HFF-Myc (cell line): ENCODE measurements at regions not wholly inside any gene's neighbourhood (a gene's known extent, or its start where the extent isn't known, plus 50 kb on each side); places are given as distances from the start of the nearest gene placed in this dataset.

Experiments
- DNase-seq: peaks from one replicate; pipeline ENCODE4 v3.0.0-alpha.2; 2011; ENCODE audit warnings: low read depth; ENCODE audit errors: extremely low read depth
- H3K4me3 ChIP-seq: replicated peaks from 2 replicates; pipeline ENCODE4 v1.5.1; 2011; ENCODE audit warnings: low read depth, mild to moderate bottlenecking, control low read depth, low read length
- CTCF ChIP-seq: IDR thresholded peaks from 2 replicates; pipeline ENCODE4 v1.5.1; 2012; ENCODE audit warnings: mild to moderate bottlenecking, low read depth, low read length, control low read depth; ENCODE audit errors: missing control alignments

DNA sequence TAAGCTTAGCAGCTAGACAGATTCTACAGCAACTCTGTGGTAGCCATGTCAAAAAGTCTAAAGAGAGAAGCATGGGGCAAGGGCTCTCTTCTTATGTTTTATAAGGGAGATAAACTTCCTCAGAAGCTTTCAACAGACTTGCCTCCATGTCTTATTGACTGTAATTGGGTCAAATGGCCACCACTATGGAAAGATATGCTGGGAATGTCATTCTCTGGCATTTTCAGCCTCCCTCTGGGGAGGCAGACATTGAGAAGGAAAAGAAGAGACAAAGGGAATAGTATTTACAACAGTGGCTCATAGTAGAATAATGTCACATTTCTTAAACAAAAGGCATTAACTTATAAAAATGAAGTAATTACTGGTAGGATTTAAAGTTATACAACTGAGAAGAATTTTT is 1964.5 kb upstream of the PIK3C3 start:
- no peak for TF ChIP-seq CTCF
- no peak overlapping the region for H3K4me3 ChIP-seq
- DNase-seq = no peak

GRCh38 chr18:39976771-39977170 is 1978.3 kb upstream of the PIK3C3 start:
- DNase-seq = no peak
- TF ChIP-seq CTCF = no peak
- no peak overlapping the region for H3K4me3 ChIP-seq

DNA sequence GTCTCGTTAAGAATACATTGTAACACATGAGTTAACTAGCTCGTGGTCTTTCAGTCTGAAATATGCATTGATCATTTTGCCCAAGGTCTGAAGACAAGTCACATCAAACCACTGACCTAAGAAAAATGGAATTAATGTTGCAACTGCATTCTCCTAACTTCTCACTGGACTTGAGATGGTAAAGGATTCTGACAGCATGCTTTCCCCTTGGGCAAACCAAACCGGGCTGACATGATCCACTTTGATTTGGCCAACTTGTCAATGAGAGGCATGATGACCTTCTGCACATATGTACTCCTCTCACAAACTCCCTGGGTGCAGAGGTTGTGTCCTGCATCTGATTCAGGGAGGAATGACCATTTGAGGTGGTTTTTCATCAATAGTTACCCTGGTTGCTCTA is 1982.5 kb upstream of the PIK3C3 start:
- no peak overlapping the region for H3K4me3 ChIP-seq
- DNase-seq = no peak
- TF ChIP-seq CTCF = no peak

DNA sequence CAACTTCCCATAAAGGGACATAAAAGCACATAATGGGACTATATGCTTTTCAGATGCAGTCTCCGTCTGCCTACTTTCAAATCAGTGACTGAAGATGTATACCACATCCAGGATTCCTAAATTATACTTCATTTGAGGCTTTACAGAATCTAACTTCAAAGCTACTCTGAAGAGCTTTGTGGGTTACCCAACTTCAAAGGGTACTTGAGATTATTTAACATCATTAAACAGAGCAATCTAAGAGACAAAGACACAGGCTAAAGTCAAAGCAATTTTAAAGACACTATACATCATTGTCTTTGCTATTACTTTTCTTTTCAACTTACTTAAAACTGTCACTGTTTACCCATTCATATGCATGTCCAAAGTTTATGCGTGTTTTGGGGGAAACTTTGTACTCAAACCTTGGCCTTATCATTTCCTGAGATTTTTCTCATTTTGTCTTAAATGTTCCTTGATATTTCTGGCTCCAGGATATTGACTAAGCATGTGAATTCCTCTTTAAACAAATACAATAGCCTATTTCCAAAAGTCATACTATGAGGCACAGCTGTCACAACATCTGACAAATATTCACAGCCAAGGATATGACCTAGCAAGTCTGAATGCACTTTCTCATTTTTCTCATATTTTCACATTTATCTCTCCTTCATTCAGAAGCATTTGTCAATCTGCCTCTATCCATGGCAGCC is 1985.1 kb upstream of the PIK3C3 start:
- no peak for TF ChIP-seq CTCF
- H3K4me3 ChIP-seq = no peak overlapping the region
- DNase-seq = no peak

DNA sequence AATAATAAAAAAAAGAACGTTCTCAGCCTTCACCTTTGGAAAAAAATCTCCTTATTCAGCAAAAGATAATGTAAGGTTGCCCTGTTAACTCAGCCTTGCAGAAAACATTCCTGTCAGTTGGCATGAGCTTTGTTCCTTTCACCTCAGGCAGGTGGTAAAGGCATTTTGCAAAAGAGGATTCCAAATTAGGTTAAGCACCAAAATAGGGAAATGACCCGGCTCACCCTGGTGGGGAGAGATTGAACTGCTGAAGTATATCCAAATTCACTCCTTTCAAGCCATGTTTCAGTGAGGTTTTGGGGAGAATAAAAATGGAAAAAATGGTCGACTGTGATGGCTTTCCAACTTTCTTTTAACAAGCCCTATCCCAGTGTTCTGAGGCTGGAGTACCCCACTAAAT is 1988.8 kb upstream of the PIK3C3 start:
- peak; percentile 12 for TF ChIP-seq CTCF
- no peak overlapping the region for H3K4me3 ChIP-seq
- no peak for DNase-seq

GRCh38 chr18:39962546-39962945 is 1992.5 kb upstream of the PIK3C3 start:
- no peak for TF ChIP-seq CTCF
- H3K4me3 ChIP-seq = no peak overlapping the region
- no peak for DNase-seq

DNA sequence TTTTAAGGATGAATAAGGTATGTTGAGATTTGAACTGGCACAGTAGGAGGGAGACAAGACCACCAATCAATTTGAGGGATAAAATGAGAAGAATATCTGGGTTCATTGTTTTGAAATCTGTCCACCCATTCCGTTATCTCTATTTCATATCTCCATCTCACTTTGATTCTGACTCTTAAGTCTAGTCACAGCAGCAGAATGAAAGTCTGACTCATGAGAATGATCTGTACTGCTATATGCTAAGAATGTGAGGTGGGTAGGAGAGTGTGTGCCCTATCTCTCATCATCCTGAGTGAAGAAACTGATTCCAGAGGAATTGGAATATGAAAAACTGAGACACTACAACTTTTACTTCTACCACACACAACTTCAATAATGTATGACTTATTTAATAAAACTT is 1994.5 kb upstream of the PIK3C3 start:
- TF ChIP-seq CTCF = no peak
- H3K4me3 ChIP-seq = no peak overlapping the region
- no peak for DNase-seq
